ENCODE measurements at regions not wholly inside any gene's neighbourhood (a gene's known extent, or its start where the extent isn't known, plus 50 kb on each side); places are given as distances from the start of the nearest gene placed in this dataset.

- TF ChIP-seq CTCF (IDR thresholded peaks at IDR 0.05): no peak
- TF ChIP-seq POLR2A (IDR thresholded peaks at IDR 0.05): no peak
These were observed 488.6 kb downstream of the KCTD8 start for GRCh38 chr4:43959976-43960375.

Measured in uterus (tissue), 2 donors.